T-cell (primary cell): ENCODE measurements at regions not wholly inside any gene's neighbourhood (a gene's known extent, or its start where the extent isn't known, plus 50 kb on each side); places are given as distances from the start of the nearest gene placed in this dataset.

Source experiments
- ATAC-seq, 4 experiments: fragments of 200-7000 bp in 3 of 4; fragments of 150-1000 bp in 1 of 4; cut with Tn5 transposase; replicated peaks in 1 of 4; 1 replicate in 3 of 4; 2 replicates in 1 of 4; pipeline ENCODE4 v1.10.0; 2021; ENCODE audit warnings: moderate library complexity in 3 of 4, mild to moderate bottlenecking in 2 of 4, moderate number of reproducible peaks in 1 of 4
- CTCF ChIA-PET, 2 donors: fragments of 300-600 bp; sonication (Branson Sonifier 250); formaldehyde crosslinking; loops; one replicate each; lab custom pipeline; 2022; ENCODE audit warnings: antibody characterized with exemption in 2 of 2; lab: Charles Lee
- POLR2A ChIA-PET, 2 donors: fragments of 300-600 bp; sonication (Branson Sonifier 250); formaldehyde crosslinking; loops; one replicate each; lab custom pipeline; 2022; ENCODE audit warnings: antibody characterized with exemption in 2 of 2; lab: Charles Lee
- DNase-seq, 35 experiments: peaks; one replicate each; pipeline versions ENCODE4 v3.0.0 to v3.0.0-alpha.2; 2013 to 2023
- H3K27ac ChIP-seq: one replicate; pipeline ENCODE4 v1.5.1; 2013; ENCODE audit warnings: low read length
- H3K27me3 ChIP-seq, 2 experiments: replicated peaks in 1 of 2; 1 replicate in 1 of 2; 2 replicates in 1 of 2; pipeline versions ENCODE4 v1.6.1 to v1.7.0; 2013; ENCODE audit warnings: low read length in 1 of 2, mixed read lengths in 1 of 2; ENCODE audit not compliant: control insufficient read depth in 2 of 2, insufficient read depth in 2 of 2; ENCODE audit errors: extremely low read depth in 1 of 2
- H3K36me3 ChIP-seq, 2 donors: 1 replicate in 1 of 2; 2 replicates in 1 of 2; pipeline versions ENCODE4 v1.6.1 to v1.7.0; 2013; ENCODE audit warnings: low read length in 1 of 2; ENCODE audit not compliant: control insufficient read depth in 2 of 2, insufficient read depth in 1 of 2; ENCODE audit errors: extremely low read depth in 1 of 2
- H3K4me1 ChIP-seq, 2 experiments: 1 replicate in 1 of 2; 2 replicates in 1 of 2; pipeline versions ENCODE4 v1.6.1 to v1.7.0; 2013; ENCODE audit warnings: low read length in 2 of 2, mixed read lengths in 1 of 2; ENCODE audit not compliant: insufficient read depth in 2 of 2, control insufficient read depth in 1 of 2; ENCODE audit errors: extremely low read depth in 1 of 2
- H3K4me3 ChIP-seq, 2 donors: 1 replicate in 1 of 2; 2 replicates in 1 of 2; pipeline versions ENCODE4 v1.5.1 to v1.7.0; 2013; ENCODE audit warnings: mild to moderate bottlenecking in 2 of 2, low read length in 1 of 2, moderate library complexity in 1 of 2; ENCODE audit not compliant: control insufficient read depth in 1 of 2; ENCODE audit errors: extremely low read depth in 1 of 2
- H3K9me3 ChIP-seq: 2 replicates; pipeline ENCODE4 v1.7.0; 2013
- H3K27ac Mint-ChIP-seq, 2 donors: one replicate each; pipeline ENCODE4 v1.8.0; 2020 to 2021; ENCODE audit warnings: mild to moderate bottlenecking in 2 of 2, mixed read lengths in 2 of 2
- H3K27me3 Mint-ChIP-seq, 2 donors: one replicate each; pipeline ENCODE4 v1.8.0; 2021 to 2022; ENCODE audit warnings: mixed read lengths in 2 of 2
- H3K36me3 Mint-ChIP-seq: one replicate; pipeline ENCODE4 v1.8.0; 2021; ENCODE audit warnings: mixed read lengths
- H3K4me1 Mint-ChIP-seq, 3 donors: one replicate each; pipeline ENCODE4 v1.8.0; 2020 to 2022; ENCODE audit warnings: mixed read lengths in 3 of 3, mild to moderate bottlenecking in 1 of 3
- H3K4me3 Mint-ChIP-seq, 3 donors: one replicate each; pipeline ENCODE4 v1.8.0; 2020 to 2022; ENCODE audit warnings: mild to moderate bottlenecking in 3 of 3, mixed read lengths in 3 of 3, moderate library complexity in 3 of 3
- H3K9me3 Mint-ChIP-seq, 3 donors: one replicate each; pipeline ENCODE4 v1.8.0; 2020 to 2022; ENCODE audit warnings: mixed read lengths in 3 of 3
- WGBS: methylation state at CpG from one replicate; pipeline ENCODE4 v1.1.5; 2013; ENCODE audit warnings: missing lambda C conversion rate; ENCODE audit not compliant: insufficient coverage; 5-methylcytosine and 5-hydroxymethylcytosine counted together

- Mint-ChIP-seq H3K4me3 (no peak overlapping the region), H3K27me3 (no peaks in the 10 kb centered on the region), H3K4me1 (no peaks in the 10 kb centered on the region), H3K36me3 (no peaks in the 10 kb centered on the region), H3K27ac (no peak overlapping the region), H3K9me3 (no peaks in the 10 kb centered on the region)
- Histone ChIP-seq H3K4me1 (no peaks in the 10 kb centered on the region), H3K27ac (no peak overlapping the region), H3K9me3 (no peaks in the 10 kb centered on the region), H3K36me3 (no peaks in the 10 kb centered on the region), H3K4me3 (no peak overlapping the region), H3K27me3 (peaks cover 2 to 9% of the 10 kb centered on the region in 2 experiments)
- no peak for ATAC-seq
- 14% methylated on average over 1 of the region's 2 CpGs for WGBS
- no peak for DNase-seq
- ChIA-PET CTCF (no interaction called here), POLR2A (no interaction called here)
Measured at GRCh38 chr10:128617532-128617931, 491.3 kb upstream of the MKI67 start.

- 81% methylated on average over 8 of the region's 8 CpGs for WGBS
- no peak for DNase-seq
- POLR2A ChIA-PET = no interaction called here
Measured at GRCh38 chr10:128622706-128623105, 496.5 kb upstream of the MKI67 start.

GRCh38 chr10:128623776-128624175, 497.6 kb upstream of the MKI67 start:
- ChIA-PET CTCF (no interaction called here), POLR2A (no interaction called here)
- Mint-ChIP-seq H3K27me3 (peaks cover 2 to 5% of the 10 kb centered on the region in 2 donors), H3K4me3 (no peak overlapping the region), H3K27ac (no peak overlapping the region), H3K36me3 (no peaks in the 10 kb centered on the region), H3K4me1 (no peaks in the 10 kb centered on the region), H3K9me3 (no peaks in the 10 kb centered on the region)
- Histone ChIP-seq H3K4me1 (no peaks in the 10 kb centered on the region), H3K9me3 (no peaks in the 10 kb centered on the region), H3K27me3 (peaks cover 0 to 6% of the 10 kb centered on the region in 2 experiments), H3K27ac (no peak overlapping the region), H3K36me3 (no peaks in the 10 kb centered on the region), H3K4me3 (no peak overlapping the region)
- ATAC-seq (no peak), DNase-seq (no peak)
- WGBS = 94% methylated on average over 8 of the region's 15 CpGs

More at GRCh38 chr10:128622706-128623105, 496.5 kb upstream of the MKI67 start:
- no peaks in the 10 kb centered on the region for H3K4me1 Mint-ChIP-seq
- no peaks in the 10 kb centered on the region for H3K4me1 ChIP-seq
- no peak overlapping the region for H3K4me3 Mint-ChIP-seq
- peaks cover 2 to 5% of the 10 kb centered on the region in 2 donors for H3K27me3 Mint-ChIP-seq
- no peak overlapping the region for H3K27ac Mint-ChIP-seq
- H3K36me3 Mint-ChIP-seq = no peaks in the 10 kb centered on the region
- H3K27me3 ChIP-seq = peaks cover 2 to 6% of the 10 kb centered on the region in 2 experiments
- ATAC-seq = no peak
- CTCF ChIA-PET = no interaction called here
- no peaks in the 10 kb centered on the region for H3K9me3 ChIP-seq
- H3K9me3 Mint-ChIP-seq = no peaks in the 10 kb centered on the region
- no peak overlapping the region for H3K4me3 ChIP-seq
- H3K27ac ChIP-seq = no peak overlapping the region
- H3K36me3 ChIP-seq = no peaks in the 10 kb centered on the region

- ATAC-seq (no peak), DNase-seq (no peak)
- 78% methylated on average over 11 of the region's 18 CpGs for WGBS
- H3K4me1 Mint-ChIP-seq = no peaks in the 10 kb centered on the region
- no peak overlapping the region for H3K27ac Mint-ChIP-seq
- CTCF ChIA-PET = no interaction called here
- no peaks in the 10 kb centered on the region for H3K9me3 Mint-ChIP-seq
- peaks cover 2 to 5% of the 10 kb centered on the region in 2 donors for H3K27me3 Mint-ChIP-seq
- no peaks in the 10 kb centered on the region for H3K9me3 ChIP-seq
- POLR2A ChIA-PET = no interaction called here
- peaks cover 0 to 6% of the 10 kb centered on the region in 2 experiments for H3K27me3 ChIP-seq
- no peaks in the 10 kb centered on the region for H3K36me3 ChIP-seq
- H3K36me3 Mint-ChIP-seq = no peaks in the 10 kb centered on the region
- H3K4me1 ChIP-seq = no peaks in the 10 kb centered on the region
- H3K4me3 ChIP-seq = no peak overlapping the region
- H3K4me3 Mint-ChIP-seq = no peak overlapping the region
- H3K27ac ChIP-seq = no peak overlapping the region
Measured at GRCh38 chr10:128624656-128625530, 498.7 kb upstream of the MKI67 start.

- no peak for ATAC-seq
- Mint-ChIP-seq H3K9me3 (no peaks in the 10 kb centered on the region), H3K36me3 (no peaks in the 10 kb centered on the region), H3K4me3 (no peak overlapping the region), H3K27me3 (peaks cover 5 to 6% of the 10 kb centered on the region in 2 donors), H3K4me1 (no peaks in the 10 kb centered on the region), H3K27ac (no peak overlapping the region)
- H3K9me3 ChIP-seq = no peaks in the 10 kb centered on the region
- no peak overlapping the region for H3K4me3 ChIP-seq
- peaks cover 0 to 6% of the 10 kb centered on the region in 2 experiments for H3K27me3 ChIP-seq
- 76% methylated on average over 5 of the region's 7 CpGs for WGBS
- ChIA-PET POLR2A (no interaction called here), CTCF (no interaction called here)
- DNase-seq = no peak
- H3K36me3 ChIP-seq = no peaks in the 10 kb centered on the region
- no peaks in the 10 kb centered on the region for H3K4me1 ChIP-seq
- H3K27ac ChIP-seq = no peak overlapping the region
Measured at GRCh38 chr10:128625926-128626325, 499.7 kb upstream of the MKI67 start.

- CTCF ChIA-PET = no interaction called here
- H3K9me3 Mint-ChIP-seq = no peaks in the 10 kb centered on the region
- no peaks in the 10 kb centered on the region for H3K4me1 ChIP-seq
- H3K27ac ChIP-seq = no peak overlapping the region
- POLR2A ChIA-PET = no interaction called here
- H3K9me3 ChIP-seq = no peaks in the 10 kb centered on the region
- no peaks in the 10 kb centered on the region for H3K4me1 Mint-ChIP-seq
- H3K27me3 ChIP-seq = peaks cover 0 to 6% of the 10 kb centered on the region in 2 experiments
- no peak for ATAC-seq
- no peak overlapping the region for H3K4me3 ChIP-seq
- no peak overlapping the region for H3K4me3 Mint-ChIP-seq
- DNase-seq = no peak
- no peaks in the 10 kb centered on the region for H3K36me3 ChIP-seq
- peaks cover 5 to 7% of the 10 kb centered on the region in 2 donors for H3K27me3 Mint-ChIP-seq
- no peak overlapping the region for H3K27ac Mint-ChIP-seq
- H3K36me3 Mint-ChIP-seq = no peaks in the 10 kb centered on the region
- WGBS = 78% methylated on average over 2 of the region's 6 CpGs
Measured at GRCh38 chr10:128626397-128627000, 500.3 kb upstream of the MKI67 start.
